Body of pancreas (tissue), 4 donors: ENCODE measurements at regions not wholly inside any gene's neighbourhood (a gene's known extent, or its start where the extent isn't known, plus 50 kb on each side); places are given as distances from the start of the nearest gene placed in this dataset.

Source experiments
- POLR2A ChIP-seq, 3 donors: fragments of 450-650 bp; IDR thresholded peaks; one replicate each; pipeline ENCODE4 v1.6.1; 2016; ENCODE audit warnings: antibody characterized with exemption in 3 of 3, mild to moderate bottlenecking in 2 of 3
- TF ChIP-seq, protein P1 (sequence below), 7 experiments: fragments of 450-650 bp in 4 of 7; fragments of 200-600 bp in 3 of 7; sonication (generic) in 3 of 7; IDR thresholded peaks; one replicate each; pipeline ENCODE4 v1.5.1; 2016 to 2019; ENCODE audit warnings: antibody characterized with exemption in 7 of 7

DNA sequence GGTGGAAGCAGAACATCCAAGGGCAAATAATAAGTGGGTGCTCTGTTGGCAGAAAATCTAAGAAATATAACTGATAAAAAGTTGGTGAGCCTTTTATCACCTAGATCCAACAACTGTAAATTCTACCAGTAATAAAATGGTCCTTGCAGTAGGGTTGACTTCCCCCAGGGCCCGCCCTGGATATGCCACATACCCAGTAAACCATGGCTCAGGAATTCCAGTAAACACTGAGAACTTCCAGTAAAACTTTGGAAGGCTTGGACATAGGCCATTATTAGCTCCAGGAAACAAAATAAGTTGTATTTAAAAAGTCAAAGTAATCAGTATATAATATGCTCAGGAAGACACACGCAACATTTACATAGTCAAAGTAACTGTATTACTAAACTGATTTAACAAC lies 402.2 kb downstream of the BCAT1 start:
- TF ChIP-seq, protein P1, sequence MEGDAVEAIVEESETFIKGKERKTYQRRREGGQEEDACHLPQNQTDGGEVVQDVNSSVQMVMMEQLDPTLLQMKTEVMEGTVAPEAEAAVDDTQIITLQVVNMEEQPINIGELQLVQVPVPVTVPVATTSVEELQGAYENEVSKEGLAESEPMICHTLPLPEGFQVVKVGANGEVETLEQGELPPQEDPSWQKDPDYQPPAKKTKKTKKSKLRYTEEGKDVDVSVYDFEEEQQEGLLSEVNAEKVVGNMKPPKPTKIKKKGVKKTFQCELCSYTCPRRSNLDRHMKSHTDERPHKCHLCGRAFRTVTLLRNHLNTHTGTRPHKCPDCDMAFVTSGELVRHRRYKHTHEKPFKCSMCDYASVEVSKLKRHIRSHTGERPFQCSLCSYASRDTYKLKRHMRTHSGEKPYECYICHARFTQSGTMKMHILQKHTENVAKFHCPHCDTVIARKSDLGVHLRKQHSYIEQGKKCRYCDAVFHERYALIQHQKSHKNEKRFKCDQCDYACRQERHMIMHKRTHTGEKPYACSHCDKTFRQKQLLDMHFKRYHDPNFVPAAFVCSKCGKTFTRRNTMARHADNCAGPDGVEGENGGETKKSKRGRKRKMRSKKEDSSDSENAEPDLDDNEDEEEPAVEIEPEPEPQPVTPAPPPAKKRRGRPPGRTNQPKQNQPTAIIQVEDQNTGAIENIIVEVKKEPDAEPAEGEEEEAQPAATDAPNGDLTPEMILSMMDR (IDR thresholded peaks at IDR 0.05), result no peak
- no peak for TF ChIP-seq POLR2A (IDR thresholded peaks at IDR 0.05)
